ENCODE measurements at regions not wholly inside any gene's neighbourhood (a gene's known extent, or its start where the extent isn't known, plus 50 kb on each side); places are given as distances from the start of the nearest gene placed in this dataset.

DNA sequence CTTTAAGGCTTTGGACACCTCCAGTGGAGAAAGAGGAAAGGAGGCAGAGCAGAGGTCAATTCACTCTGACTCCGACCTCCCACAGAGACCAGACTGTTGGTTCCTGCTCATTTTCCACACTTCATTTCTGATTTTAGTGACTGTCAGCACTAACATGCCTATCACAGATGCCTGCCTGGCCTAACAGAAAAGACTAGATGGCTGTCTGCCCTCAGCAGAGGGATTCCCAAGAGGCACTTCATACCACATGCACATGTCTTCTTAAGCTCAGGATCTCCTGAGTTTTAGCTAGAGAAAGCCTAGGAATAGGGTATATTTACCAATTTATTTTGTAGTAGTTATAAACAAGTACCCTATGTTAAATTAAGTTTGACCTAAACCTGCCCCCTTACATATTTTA is 336.0 kb downstream of the ENC1 start:
- H3K36me3 ChIP-seq (ENCODE audit: insufficient read depth, low read length), result no peaks in the 10 kb centered on the region
- H3K9ac ChIP-seq (ENCODE audit: low read length), result no peak overlapping the region
- H3K9me2 ChIP-seq (ENCODE audit: insufficient read depth, low read length), result no peaks in the 10 kb centered on the region
- no peaks in the 10 kb centered on the region for H3K9me3 ChIP-seq (ENCODE audit: low read length)
- H3K27me3 ChIP-seq (ENCODE audit: insufficient read depth, low read depth, low read length), result no peaks in the 10 kb centered on the region
- no peak overlapping the region for H3K4me2 ChIP-seq (ENCODE audit: low read length)
- H3K4me3 ChIP-seq (ENCODE audit: low read length), result no peak overlapping the region
- H3K27ac ChIP-seq (ENCODE audit: low read length), result no peak overlapping the region
- H4K20me1 ChIP-seq (ENCODE audit: insufficient read depth), result no peaks in the 10 kb centered on the region
- H3F3A ChIP-seq (ENCODE audit: insufficient read depth, low read length, poor library complexity, severe bottlenecking), result no peaks in the 10 kb centered on the region
- H2AFZ ChIP-seq (ENCODE audit: low read depth, low read length), result no peak overlapping the region
- TF ChIP-seq POLR2AphosphoS5 (IDR thresholded peaks at IDR 0.05) (no peak), TAF1 (IDR thresholded peaks at IDR 0.05; ENCODE audit: low read depth) (no peak), EZH2 (IDR thresholded peaks at IDR 0.05; ENCODE audit: borderline replicate concordance, insufficient read depth, low read length, poor library complexity, severe bottlenecking) (no peak), SMC3 (conservative IDR thresholded peaks at IDR 0.05; ENCODE audit: poor library complexity) (no peak), EP300 (conservative IDR thresholded peaks at IDR 0.05; ENCODE audit: poor library complexity, severe bottlenecking) (no peak), RAD21 (conservative IDR thresholded peaks at IDR 0.05) (no peak), MXI1 (conservative IDR thresholded peaks at IDR 0.05; ENCODE audit: poor library complexity, severe bottlenecking) (no peak)
- TF ChIP-seq, protein P1, sequence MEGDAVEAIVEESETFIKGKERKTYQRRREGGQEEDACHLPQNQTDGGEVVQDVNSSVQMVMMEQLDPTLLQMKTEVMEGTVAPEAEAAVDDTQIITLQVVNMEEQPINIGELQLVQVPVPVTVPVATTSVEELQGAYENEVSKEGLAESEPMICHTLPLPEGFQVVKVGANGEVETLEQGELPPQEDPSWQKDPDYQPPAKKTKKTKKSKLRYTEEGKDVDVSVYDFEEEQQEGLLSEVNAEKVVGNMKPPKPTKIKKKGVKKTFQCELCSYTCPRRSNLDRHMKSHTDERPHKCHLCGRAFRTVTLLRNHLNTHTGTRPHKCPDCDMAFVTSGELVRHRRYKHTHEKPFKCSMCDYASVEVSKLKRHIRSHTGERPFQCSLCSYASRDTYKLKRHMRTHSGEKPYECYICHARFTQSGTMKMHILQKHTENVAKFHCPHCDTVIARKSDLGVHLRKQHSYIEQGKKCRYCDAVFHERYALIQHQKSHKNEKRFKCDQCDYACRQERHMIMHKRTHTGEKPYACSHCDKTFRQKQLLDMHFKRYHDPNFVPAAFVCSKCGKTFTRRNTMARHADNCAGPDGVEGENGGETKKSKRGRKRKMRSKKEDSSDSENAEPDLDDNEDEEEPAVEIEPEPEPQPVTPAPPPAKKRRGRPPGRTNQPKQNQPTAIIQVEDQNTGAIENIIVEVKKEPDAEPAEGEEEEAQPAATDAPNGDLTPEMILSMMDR (IDR thresholded peaks at IDR 0.05; ENCODE audit: poor library complexity, severe bottlenecking), result no peak
- TF ChIP-seq, protein P2, sequence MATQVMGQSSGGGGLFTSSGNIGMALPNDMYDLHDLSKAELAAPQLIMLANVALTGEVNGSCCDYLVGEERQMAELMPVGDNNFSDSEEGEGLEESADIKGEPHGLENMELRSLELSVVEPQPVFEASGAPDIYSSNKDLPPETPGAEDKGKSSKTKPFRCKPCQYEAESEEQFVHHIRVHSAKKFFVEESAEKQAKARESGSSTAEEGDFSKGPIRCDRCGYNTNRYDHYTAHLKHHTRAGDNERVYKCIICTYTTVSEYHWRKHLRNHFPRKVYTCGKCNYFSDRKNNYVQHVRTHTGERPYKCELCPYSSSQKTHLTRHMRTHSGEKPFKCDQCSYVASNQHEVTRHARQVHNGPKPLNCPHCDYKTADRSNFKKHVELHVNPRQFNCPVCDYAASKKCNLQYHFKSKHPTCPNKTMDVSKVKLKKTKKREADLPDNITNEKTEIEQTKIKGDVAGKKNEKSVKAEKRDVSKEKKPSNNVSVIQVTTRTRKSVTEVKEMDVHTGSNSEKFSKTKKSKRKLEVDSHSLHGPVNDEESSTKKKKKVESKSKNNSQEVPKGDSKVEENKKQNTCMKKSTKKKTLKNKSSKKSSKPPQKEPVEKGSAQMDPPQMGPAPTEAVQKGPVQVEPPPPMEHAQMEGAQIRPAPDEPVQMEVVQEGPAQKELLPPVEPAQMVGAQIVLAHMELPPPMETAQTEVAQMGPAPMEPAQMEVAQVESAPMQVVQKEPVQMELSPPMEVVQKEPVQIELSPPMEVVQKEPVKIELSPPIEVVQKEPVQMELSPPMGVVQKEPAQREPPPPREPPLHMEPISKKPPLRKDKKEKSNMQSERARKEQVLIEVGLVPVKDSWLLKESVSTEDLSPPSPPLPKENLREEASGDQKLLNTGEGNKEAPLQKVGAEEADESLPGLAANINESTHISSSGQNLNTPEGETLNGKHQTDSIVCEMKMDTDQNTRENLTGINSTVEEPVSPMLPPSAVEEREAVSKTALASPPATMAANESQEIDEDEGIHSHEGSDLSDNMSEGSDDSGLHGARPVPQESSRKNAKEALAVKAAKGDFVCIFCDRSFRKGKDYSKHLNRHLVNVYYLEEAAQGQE (IDR thresholded peaks at IDR 0.05; ENCODE audit: borderline replicate concordance), result no peak
- no peaks in the 10 kb centered on the region for H3K79me2 ChIP-seq (replicated peaks; ENCODE audit: insufficient read depth, low read length)

DNA sequence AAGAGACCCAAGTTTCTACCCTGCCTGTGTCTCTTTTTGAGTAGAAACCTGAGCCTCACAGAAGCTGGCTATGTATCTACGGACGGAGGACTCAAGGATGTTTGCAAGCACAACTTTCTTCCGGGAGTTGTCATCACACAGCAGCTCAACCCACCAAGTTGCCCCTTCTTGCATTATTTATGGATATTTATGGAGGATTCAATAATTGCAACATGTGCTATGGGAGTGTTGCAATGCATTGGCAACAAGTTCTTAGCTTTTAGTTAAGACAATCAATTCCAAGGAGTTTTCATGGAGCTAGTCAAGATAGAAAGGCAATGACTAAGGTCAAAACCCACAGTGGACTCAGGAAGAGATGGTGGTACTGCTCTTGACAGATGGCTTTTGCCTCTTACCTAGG is 336.9 kb downstream of the ENC1 start:
- no peaks in the 10 kb centered on the region for H3K79me2 ChIP-seq (replicated peaks; ENCODE audit: insufficient read depth, low read length)
- no peak overlapping the region for H3K4me3 ChIP-seq (ENCODE audit: low read length)
- H3F3A ChIP-seq (ENCODE audit: insufficient read depth, low read length, poor library complexity, severe bottlenecking), result no peaks in the 10 kb centered on the region
- no peak overlapping the region for H3K4me2 ChIP-seq (ENCODE audit: low read length)
- H3K9ac ChIP-seq (ENCODE audit: low read length), result no peak overlapping the region
- H3K27ac ChIP-seq (ENCODE audit: low read length), result no peak overlapping the region
- no peaks in the 10 kb centered on the region for H3K27me3 ChIP-seq (ENCODE audit: insufficient read depth, low read depth, low read length)
- H2AFZ ChIP-seq (ENCODE audit: low read depth, low read length), result no peak overlapping the region
- H3K9me3 ChIP-seq (ENCODE audit: low read length), result no peaks in the 10 kb centered on the region
- TF ChIP-seq POLR2AphosphoS5 (IDR thresholded peaks at IDR 0.05), result no peak
- no peak for TF ChIP-seq EP300 (conservative IDR thresholded peaks at IDR 0.05; ENCODE audit: poor library complexity, severe bottlenecking)
- no peak for TF ChIP-seq SMC3 (conservative IDR thresholded peaks at IDR 0.05; ENCODE audit: poor library complexity)
- no peak for TF ChIP-seq MXI1 (conservative IDR thresholded peaks at IDR 0.05; ENCODE audit: poor library complexity, severe bottlenecking)
- no peak for TF ChIP-seq TAF1 (IDR thresholded peaks at IDR 0.05; ENCODE audit: low read depth)
- TF ChIP-seq RAD21 (conservative IDR thresholded peaks at IDR 0.05), result no peak
- no peaks in the 10 kb centered on the region for H4K20me1 ChIP-seq (ENCODE audit: insufficient read depth)
- no peaks in the 10 kb centered on the region for H3K36me3 ChIP-seq (ENCODE audit: insufficient read depth, low read length)
- no peaks in the 10 kb centered on the region for H3K9me2 ChIP-seq (ENCODE audit: insufficient read depth, low read length)
